ENCODE measurements at regions not wholly inside any gene's neighbourhood (a gene's known extent, or its start where the extent isn't known, plus 50 kb on each side); places are given as distances from the start of the nearest gene placed in this dataset.

DNA sequence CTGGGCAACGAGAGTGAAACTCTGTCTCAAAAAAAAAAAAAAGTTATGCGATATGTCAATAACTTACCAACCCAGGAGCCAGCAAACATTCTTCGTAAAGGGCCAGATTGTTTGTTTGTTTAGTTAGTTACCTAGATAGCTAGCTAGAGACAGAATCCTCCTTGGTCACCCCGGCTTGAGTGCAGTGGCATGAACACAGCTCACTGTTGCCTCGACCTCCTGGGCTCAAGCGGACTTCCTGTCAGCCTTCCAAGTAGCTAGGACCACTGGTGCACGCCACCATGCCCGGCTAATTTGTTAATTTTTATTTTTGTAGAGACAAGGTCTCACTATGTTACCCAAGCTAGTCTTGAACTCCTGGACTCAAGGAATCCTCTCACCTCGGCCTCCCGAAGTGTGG is 113.0 kb downstream of the LITAF start:
- TF ChIP-seq, protein P1, sequence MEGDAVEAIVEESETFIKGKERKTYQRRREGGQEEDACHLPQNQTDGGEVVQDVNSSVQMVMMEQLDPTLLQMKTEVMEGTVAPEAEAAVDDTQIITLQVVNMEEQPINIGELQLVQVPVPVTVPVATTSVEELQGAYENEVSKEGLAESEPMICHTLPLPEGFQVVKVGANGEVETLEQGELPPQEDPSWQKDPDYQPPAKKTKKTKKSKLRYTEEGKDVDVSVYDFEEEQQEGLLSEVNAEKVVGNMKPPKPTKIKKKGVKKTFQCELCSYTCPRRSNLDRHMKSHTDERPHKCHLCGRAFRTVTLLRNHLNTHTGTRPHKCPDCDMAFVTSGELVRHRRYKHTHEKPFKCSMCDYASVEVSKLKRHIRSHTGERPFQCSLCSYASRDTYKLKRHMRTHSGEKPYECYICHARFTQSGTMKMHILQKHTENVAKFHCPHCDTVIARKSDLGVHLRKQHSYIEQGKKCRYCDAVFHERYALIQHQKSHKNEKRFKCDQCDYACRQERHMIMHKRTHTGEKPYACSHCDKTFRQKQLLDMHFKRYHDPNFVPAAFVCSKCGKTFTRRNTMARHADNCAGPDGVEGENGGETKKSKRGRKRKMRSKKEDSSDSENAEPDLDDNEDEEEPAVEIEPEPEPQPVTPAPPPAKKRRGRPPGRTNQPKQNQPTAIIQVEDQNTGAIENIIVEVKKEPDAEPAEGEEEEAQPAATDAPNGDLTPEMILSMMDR (IDR thresholded peaks at IDR 0.05; ENCODE audit: control insufficient read depth, extremely low read depth, insufficient read depth), result no peak
- DNase-seq (ENCODE audit: low read depth), result peak; percentile 17
- H3K4me3 ChIP-seq (ENCODE audit: low read depth, low read length), result no peak overlapping the region

DNA sequence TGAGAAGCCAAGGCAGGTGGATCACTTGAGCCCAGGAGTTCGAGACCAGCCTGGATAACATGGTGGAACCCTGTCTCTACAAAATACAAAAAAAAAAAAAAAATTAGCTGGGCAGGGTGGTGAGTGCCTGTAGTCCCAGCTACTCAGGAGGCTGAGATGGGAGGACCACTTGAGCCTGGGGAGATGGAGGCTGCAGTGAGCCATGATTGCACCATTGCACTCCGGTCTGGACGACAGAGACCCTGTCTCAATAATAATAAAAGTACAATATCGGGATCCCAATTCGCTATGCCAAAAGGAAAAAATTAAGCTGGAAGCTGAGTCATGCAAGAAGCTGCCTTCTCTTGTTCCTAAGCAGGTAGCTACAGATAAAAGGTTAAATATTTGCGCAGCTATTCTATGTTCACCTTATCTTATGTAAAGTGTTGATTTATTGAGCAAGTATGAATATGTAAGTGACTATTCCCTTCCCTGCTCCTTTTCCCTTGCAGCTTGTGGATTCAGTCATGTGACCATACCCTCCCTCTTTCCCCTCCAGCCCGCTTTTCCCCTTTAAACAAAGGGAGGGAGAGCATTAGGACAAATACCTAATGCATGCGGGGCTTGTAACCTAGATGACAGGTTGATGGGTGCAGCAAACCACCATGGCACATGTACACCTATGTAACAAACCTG is 112.0 kb downstream of the LITAF start:
- DNase-seq (ENCODE audit: low read depth), result peak; percentile 6
- H3K4me3 ChIP-seq (ENCODE audit: low read depth, low read length), result no peak overlapping the region
- TF ChIP-seq, protein P1 (IDR thresholded peaks at IDR 0.05; ENCODE audit: control insufficient read depth, extremely low read depth, insufficient read depth), result no peak

GRCh38 chr16:11475896-11476630 is 110.7 kb downstream of the LITAF start:
- H3K4me3 ChIP-seq (ENCODE audit: low read depth, low read length), result no peak overlapping the region
- DNase-seq (ENCODE audit: low read depth), result no peak
- TF ChIP-seq, protein P1 (IDR thresholded peaks at IDR 0.05; ENCODE audit: control insufficient read depth, extremely low read depth, insufficient read depth), result no peak

DNA sequence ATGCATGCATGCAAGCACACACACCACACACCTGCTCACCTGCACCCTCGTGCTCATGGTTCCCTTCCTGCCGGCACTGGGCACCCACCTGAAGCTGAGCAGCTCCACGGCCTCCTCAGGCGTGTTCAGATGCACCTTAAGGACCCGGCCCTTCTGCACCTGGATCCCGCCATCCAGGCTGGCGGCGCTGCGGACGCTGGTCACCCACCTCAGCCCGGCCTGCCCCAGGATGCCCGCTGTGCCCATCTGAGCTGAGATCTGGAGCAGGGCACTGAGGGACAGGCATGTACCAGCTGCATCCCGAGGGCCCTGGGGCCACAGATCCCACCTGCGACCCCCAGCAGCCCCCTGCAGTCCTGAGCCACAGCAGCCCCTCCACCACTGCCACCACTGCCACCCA is 110.0 kb downstream of the LITAF start:
- no peak for DNase-seq (ENCODE audit: low read depth)
- TF ChIP-seq, protein P1 (IDR thresholded peaks at IDR 0.05; ENCODE audit: control insufficient read depth, extremely low read depth, insufficient read depth), result no peak

DNA sequence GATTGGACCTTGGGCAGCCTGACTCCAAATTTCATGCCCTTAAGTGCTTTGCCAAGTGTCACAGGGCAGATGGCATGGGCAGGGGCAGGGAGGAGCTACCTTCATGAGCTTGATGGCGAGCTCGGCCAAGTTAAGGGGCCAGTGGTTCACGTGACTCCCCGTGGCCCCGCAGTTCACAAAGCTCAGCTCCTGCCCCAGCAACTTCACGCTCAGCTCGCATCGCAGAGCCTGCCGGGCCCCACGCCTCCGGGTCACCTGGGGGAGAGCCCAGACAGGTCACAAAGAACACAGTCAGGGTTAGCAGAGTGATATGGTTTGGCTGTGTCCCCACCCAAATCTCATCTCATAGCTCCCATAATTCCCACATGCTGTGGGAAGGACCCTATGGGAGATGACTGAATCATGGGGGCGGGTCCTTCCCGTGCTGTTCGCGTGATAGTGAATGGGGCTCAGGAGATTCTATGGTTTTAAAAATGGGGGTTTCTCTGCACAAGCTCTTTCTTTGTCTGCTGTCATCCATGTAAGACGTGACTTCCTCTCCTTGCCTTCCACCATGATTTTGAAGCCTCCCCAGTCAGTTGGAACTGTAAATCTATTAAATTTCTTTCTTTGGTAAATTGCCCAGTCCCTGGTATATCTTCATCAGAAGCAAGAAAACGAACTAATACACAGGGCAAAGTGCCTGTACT is 108.1 kb downstream of the LITAF start:
- no peak for DNase-seq (ENCODE audit: low read depth)
- H3K4me3 ChIP-seq (ENCODE audit: low read depth, low read length), result no peak overlapping the region
- TF ChIP-seq, protein P1 (IDR thresholded peaks at IDR 0.05; ENCODE audit: control insufficient read depth, extremely low read depth, insufficient read depth), result no peak

More for the DNA sequence above, 110.0 kb downstream of the LITAF start:
- H3K4me3 ChIP-seq (ENCODE audit: low read depth, low read length), result no peak overlapping the region

DNA sequence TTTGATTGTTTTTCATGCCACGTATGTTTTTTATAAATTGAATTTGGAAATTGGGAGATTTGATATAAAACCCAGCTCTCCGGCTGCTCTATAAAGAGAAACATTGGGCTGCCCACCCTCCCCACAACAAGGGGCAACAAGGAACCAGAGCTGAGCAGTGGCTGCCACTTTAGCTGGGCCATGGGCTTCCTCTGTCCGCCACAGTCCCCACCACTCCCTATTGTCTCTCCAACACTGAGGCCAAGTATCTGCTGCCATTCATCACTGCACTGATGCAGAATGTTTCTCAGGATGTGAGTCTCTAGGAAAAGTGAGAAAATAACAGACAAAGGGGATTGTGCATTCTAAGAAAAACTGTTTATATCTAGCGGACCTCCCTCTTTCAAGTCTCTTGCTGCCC is 106.8 kb downstream of the LITAF start:
- H3K4me3 ChIP-seq (ENCODE audit: low read depth, low read length), result no peak overlapping the region
- no peak for DNase-seq (ENCODE audit: low read depth)
- TF ChIP-seq, protein P1 (IDR thresholded peaks at IDR 0.05; ENCODE audit: control insufficient read depth, extremely low read depth, insufficient read depth), result no peak
